HUES6 (cell line): ENCODE measurements at regions not wholly inside any gene's neighbourhood (a gene's known extent, or its start where the extent isn't known, plus 50 kb on each side); places are given as distances from the start of the nearest gene placed in this dataset.

ENCODE experiments used
- H3K27ac ChIP-seq: 2 replicates; pipeline ENCODE4 v1.7.0; 2013; ENCODE audit warnings: low read depth, mild to moderate bottlenecking, low read length, inconsistent platforms
- H3K27me3 ChIP-seq: 2 replicates; pipeline ENCODE4 v1.6.1; 2013; ENCODE audit warnings: low read length; ENCODE audit not compliant: control insufficient read depth, insufficient read depth
- H3K36me3 ChIP-seq: 2 replicates; pipeline ENCODE4 v1.6.1; 2013; ENCODE audit warnings: low read length; ENCODE audit not compliant: control insufficient read depth, insufficient read depth
- H3K4me1 ChIP-seq: 2 replicates; pipeline ENCODE4 v1.6.1; 2013; ENCODE audit warnings: low read length; ENCODE audit not compliant: control insufficient read depth, insufficient read depth
- H3K4me3 ChIP-seq: 2 replicates; pipeline ENCODE4 v1.5.1; 2013; ENCODE audit warnings: low read depth, low read length
- H3K9ac ChIP-seq: one replicate; pipeline ENCODE4 v1.6.1; 2013; ENCODE audit warnings: mild to moderate bottlenecking, low read length
- H3K9me3 ChIP-seq: 2 replicates; pipeline ENCODE4 v1.6.1; 2013; ENCODE audit warnings: low read depth, low read length; ENCODE audit not compliant: control insufficient read depth, insufficient read depth

DNA sequence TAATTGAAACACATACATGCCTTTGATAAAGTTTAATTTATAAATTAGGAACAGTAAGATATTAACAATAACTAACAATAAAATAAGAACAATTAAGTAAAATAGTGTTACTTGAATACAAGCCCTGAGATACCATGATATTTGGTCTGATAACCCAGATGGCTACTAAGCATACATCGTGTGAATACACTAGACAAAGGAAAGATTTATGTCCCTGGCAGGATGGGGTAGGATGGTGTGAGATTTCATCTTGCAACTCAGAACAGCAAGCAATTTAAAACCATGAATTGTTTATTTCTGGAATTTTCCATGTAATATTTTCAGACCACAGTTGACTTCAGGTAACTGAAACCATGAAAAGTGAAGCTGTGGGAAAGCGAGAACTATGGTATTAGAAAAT is 169.5 kb downstream of the DIPK2A start:
- H3K36me3 ChIP-seq, result no peaks in the 10 kb centered on the region; the same call in 1 of the 2 replicates
- no peak overlapping the region for H3K27ac ChIP-seq
- no peaks in the 10 kb centered on the region for H3K27me3 ChIP-seq
- H3K4me1 ChIP-seq, result peaks cover 4% of the 10 kb centered on the region; the same call in 1 of the 2 replicates
- H3K4me3 ChIP-seq, result no peak overlapping the region
- no peak overlapping the region for H3K9ac ChIP-seq
- peaks cover 21% of the 10 kb centered on the region for H3K9me3 ChIP-seq

DNA sequence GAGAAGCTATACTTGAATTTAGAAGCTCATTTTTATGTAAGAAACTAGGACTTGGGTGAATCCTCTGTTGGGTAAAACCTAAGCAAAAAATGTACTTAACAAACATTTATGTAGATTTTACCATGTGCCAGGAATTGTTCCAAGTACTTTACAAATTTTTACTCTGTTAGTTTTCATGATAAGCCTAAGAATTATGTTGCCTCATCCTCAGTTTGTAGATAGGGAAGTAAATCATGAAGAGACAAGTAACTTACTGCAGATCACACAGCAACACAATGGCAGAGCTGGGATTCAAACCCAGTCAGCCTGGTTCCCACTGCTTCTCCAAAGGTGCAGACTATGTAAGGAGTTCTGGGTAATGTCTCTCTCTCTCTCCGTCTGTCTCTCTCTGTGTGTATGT is 169.9 kb downstream of the DIPK2A start:
- H3K27me3 ChIP-seq, result no peaks in the 10 kb centered on the region
- no peak overlapping the region for H3K4me3 ChIP-seq
- H3K4me1 ChIP-seq, result peaks cover 4% of the 10 kb centered on the region; the same call in 1 of the 2 replicates
- H3K27ac ChIP-seq, result no peak overlapping the region
- peaks cover 21% of the 10 kb centered on the region for H3K9me3 ChIP-seq
- H3K36me3 ChIP-seq, result no peaks in the 10 kb centered on the region; the same call in 1 of the 2 replicates
- no peak overlapping the region for H3K9ac ChIP-seq

- H3K4me1 ChIP-seq, result peaks cover 4% of the 10 kb centered on the region; the same call in 1 of the 2 replicates
- peaks cover 17% of the 10 kb centered on the region for H3K9me3 ChIP-seq
- no peaks in the 10 kb centered on the region; the same call in 1 of the 2 replicates for H3K36me3 ChIP-seq
- no peak overlapping the region for H3K27ac ChIP-seq
- no peak overlapping the region for H3K4me3 ChIP-seq
- H3K27me3 ChIP-seq, result no peaks in the 10 kb centered on the region
- H3K9ac ChIP-seq, result no peak overlapping the region
These were observed 170.7 kb downstream of the DIPK2A start for GRCh38 chr3:144142151-144142840.

- H3K36me3 ChIP-seq, result no peaks in the 10 kb centered on the region
- no peaks in the 10 kb centered on the region for H3K9me3 ChIP-seq
- H3K4me3 ChIP-seq, result no peak overlapping the region
- H3K27ac ChIP-seq, result no peak overlapping the region
- no peaks in the 10 kb centered on the region for H3K27me3 ChIP-seq
- no peak overlapping the region for H3K9ac ChIP-seq
- H3K4me1 ChIP-seq, result no peaks in the 10 kb centered on the region
These were observed 176.7 kb downstream of the DIPK2A start for GRCh38 chr3:144148356-144148755.

- no peaks in the 10 kb centered on the region for H3K9me3 ChIP-seq
- no peaks in the 10 kb centered on the region for H3K4me1 ChIP-seq
- no peaks in the 10 kb centered on the region for H3K36me3 ChIP-seq
- H3K4me3 ChIP-seq, result no peak overlapping the region
- no peak overlapping the region for H3K9ac ChIP-seq
- no peaks in the 10 kb centered on the region for H3K27me3 ChIP-seq
- H3K27ac ChIP-seq, result no peak overlapping the region
These were observed 180.4 kb downstream of the DIPK2A start for GRCh38 chr3:144151983-144152382.

GRCh38 chr3:144160627-144161026 is 189.0 kb downstream of the DIPK2A start:
- H3K27me3 ChIP-seq, result no peaks in the 10 kb centered on the region
- H3K27ac ChIP-seq, result no peak overlapping the region

DNA sequence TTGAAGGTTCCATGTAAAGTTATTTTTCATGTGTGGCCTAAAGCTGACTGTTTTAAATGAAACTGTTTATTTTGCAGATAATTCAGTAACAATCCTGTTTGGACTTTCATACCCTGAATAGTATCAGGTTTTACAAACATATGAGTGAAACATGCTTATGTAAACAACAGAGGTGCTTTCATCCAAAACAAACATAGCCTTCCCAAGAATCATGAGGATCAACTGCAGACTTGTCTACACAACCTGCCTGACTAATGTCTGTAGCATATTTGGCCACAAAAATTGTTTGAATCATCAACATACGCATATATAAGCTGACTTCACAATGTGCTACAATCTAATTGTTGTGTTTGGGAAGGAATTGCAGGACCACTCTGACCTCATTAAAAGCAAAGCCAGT is 190.4 kb downstream of the DIPK2A start:
- Histone ChIP-seq H3K4me1 (no peaks in the 10 kb centered on the region), H3K27ac (no peak overlapping the region), H3K36me3 (no peaks in the 10 kb centered on the region), H3K4me3 (no peak overlapping the region), H3K9me3 (peaks cover 8% of the 10 kb centered on the region), H3K27me3 (no peaks in the 10 kb centered on the region), H3K9ac (no peak overlapping the region)

More at GRCh38 chr3:144160627-144161026, 189.0 kb downstream of the DIPK2A start:
- Histone ChIP-seq H3K9me3 (peaks cover 8% of the 10 kb centered on the region), H3K4me1 (no peaks in the 10 kb centered on the region), H3K36me3 (no peaks in the 10 kb centered on the region), H3K9ac (no peak overlapping the region), H3K4me3 (no peak overlapping the region)

DNA sequence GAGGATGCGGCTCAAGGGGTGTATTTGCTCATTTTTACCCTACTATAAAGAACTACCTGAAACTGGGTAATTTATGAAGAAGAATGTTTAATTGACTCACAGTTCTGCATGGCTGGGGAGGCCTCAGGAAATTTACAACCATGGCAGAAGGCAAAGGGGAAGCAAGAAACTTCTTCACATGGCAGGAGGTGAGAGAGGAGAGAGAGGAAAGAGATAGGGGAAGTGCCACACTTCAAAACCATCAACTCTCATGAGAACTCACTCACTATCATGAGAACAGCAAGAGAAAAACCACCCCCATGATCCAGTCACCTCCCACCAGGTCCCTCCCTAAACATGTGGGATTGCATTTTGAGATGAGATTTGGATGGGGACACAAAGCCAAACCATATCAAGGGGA is 192.7 kb downstream of the DIPK2A start:
- Histone ChIP-seq H3K27ac (no peak overlapping the region), H3K9ac (no peak overlapping the region), H3K4me1 (no peaks in the 10 kb centered on the region), H3K27me3 (no peaks in the 10 kb centered on the region), H3K4me3 (no peak overlapping the region), H3K36me3 (no peaks in the 10 kb centered on the region), H3K9me3 (peaks cover 8% of the 10 kb centered on the region)

DNA sequence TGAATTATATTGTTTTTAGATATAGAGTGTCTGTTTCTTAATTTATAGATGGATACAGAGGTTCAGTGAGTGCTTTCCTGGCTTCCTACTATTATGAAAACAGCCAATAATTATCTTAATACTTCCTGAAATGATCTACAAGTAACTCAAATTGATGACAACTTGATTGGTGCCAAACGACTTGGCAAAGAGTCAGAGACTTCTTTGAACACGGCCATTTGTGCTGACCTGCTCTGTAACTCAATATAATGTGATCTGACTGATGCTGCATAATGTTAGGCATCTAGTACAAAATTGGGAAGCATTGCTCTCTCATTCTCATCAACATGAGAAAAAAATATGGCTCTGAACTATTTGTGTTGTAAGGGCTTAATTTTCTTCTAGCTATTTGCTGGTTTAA is 193.9 kb downstream of the DIPK2A start:
- Histone ChIP-seq H3K4me1 (no peaks in the 10 kb centered on the region), H3K9ac (no peak overlapping the region), H3K27ac (no peak overlapping the region), H3K36me3 (no peaks in the 10 kb centered on the region), H3K27me3 (no peaks in the 10 kb centered on the region), H3K4me3 (no peak overlapping the region), H3K9me3 (no peaks in the 10 kb centered on the region)

DNA sequence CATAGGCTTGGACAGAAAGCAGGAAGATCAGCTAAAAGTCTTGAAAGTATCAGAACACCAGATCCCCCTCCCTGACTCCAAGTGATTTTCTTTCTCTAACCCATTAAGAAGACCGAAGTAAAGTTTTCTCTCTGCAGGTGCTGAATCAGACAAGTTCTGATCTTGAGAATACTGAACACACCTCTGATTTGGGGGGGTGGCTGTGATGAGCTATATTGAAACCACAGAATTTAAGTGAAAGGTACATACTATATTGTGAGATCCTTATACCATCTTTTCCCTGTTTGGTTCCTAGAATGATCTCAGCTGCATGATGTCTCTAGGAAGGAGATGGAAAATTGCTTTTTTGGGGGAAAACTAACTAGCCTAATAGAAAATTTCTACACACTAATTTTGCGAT is 196.0 kb downstream of the DIPK2A start:
- Histone ChIP-seq H3K4me1 (no peaks in the 10 kb centered on the region), H3K9me3 (no peaks in the 10 kb centered on the region), H3K27me3 (no peaks in the 10 kb centered on the region), H3K36me3 (no peaks in the 10 kb centered on the region), H3K4me3 (no peak overlapping the region), H3K27ac (no peak overlapping the region), H3K9ac (no peak overlapping the region)

- no peaks in the 10 kb centered on the region for H3K36me3 ChIP-seq
- H3K27ac ChIP-seq, result no peak overlapping the region
- no peaks in the 10 kb centered on the region for H3K27me3 ChIP-seq
- no peaks in the 10 kb centered on the region for H3K9me3 ChIP-seq
- no peak overlapping the region for H3K9ac ChIP-seq
- no peak overlapping the region for H3K4me3 ChIP-seq
- no peaks in the 10 kb centered on the region for H3K4me1 ChIP-seq
These were observed 201.9 kb downstream of the DIPK2A start for GRCh38 chr3:144173491-144173890.
